Sciatic nerve (tissue), 2 donors: ENCODE measurements at regions not wholly inside any gene's neighbourhood (a gene's known extent, or its start where the extent isn't known, plus 50 kb on each side); places are given as distances from the start of the nearest gene placed in this dataset.

Experiments used
- ATAC-seq: fragments of 200-7000 bp; cut with Tn5 transposase; one replicate; pipeline ENCODE4 v1.9.1; 2020; ENCODE audit warnings: mild to moderate bottlenecking, moderate library complexity
- DNase-seq: peaks from one replicate; pipeline ENCODE4 v3.0.0-alpha.2; 2020; ENCODE audit warnings: low spot score
- intact Hi-C: fragments of 100-400 bp; cut with DNase I; formaldehyde crosslinking; loops from one replicate; pipeline ENCODE4 v1.14.2; 2022
- donor health status: DM: no; HTN: no; CAD: no.
- donor health status: DM: no; HTN: no; CAD: no.

DNA sequence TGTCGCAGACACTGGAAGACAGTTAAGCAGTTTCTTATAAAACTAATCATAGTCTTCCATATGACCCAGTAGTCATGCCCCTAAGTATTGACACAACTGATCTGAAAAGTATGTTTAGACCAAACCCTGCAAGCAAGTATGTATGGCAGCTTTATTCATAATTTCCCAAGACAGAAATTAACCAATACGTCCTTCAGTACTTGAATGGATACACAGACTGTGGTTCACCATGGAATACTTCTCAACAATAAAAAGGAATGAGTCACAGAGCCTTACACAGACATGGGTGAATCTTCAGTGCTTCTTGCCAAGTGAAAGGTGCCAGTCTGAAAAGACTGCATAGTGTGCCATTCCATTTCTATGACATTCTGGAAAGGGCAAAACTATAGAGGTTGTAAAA is 50.2 kb upstream of the AKR1E2 start:
- intact Hi-C loops: no loop called here
- ATAC-seq (no peak), DNase-seq (no peak)

DNA sequence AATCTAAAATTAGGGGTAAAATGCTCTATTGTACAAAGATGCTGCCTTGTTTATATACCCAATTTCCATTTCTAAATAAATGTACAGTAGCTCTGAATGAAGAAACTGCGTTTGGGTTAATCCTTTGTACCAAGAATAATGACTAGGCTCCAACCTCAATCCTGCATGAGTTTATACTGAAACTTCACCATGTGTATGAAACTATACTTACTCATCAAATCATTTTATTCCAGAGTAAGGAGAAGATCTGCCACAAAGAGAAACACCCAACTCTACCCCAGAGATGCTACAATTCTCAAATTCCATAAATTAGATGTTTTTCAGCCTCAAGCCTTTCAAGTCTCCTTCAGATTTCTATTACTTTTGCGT is 53.8 kb upstream of the AKR1E2 start:
- no peak for ATAC-seq
- no peak for DNase-seq
- intact Hi-C loops: no loop called here

DNA sequence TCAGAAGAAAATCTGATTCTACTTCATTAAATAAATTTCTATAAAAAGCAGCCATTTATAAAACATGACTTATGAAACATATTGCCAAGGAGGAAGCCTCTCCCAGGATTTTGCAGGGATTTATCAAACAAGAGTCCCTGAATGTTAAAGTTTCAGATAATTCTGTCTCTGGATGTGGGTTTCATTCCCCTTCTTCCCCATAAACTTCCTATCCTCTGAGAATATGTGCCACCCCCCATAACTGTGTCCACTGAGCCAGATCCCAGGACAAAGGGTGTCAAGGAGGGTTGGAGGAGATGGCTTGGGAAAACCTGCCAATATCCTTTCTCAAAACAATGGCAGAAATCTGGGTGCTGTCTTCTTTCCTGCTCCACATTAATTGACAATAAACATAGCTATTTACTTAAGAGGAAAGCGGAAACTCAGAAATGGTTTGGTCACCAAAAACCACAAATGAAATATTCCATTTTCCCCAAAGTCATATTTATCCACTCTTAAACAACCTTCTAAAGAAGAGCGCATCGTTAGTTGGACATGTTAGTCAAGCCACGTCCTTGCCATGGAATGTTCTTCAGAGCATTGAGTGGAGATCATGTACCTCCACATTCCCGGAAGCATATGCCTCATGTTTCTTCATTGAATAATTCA is 54.3 kb upstream of the AKR1E2 start:
- DNase-seq: no peak
- no peak for ATAC-seq
- intact Hi-C loops: no loop called here

DNA sequence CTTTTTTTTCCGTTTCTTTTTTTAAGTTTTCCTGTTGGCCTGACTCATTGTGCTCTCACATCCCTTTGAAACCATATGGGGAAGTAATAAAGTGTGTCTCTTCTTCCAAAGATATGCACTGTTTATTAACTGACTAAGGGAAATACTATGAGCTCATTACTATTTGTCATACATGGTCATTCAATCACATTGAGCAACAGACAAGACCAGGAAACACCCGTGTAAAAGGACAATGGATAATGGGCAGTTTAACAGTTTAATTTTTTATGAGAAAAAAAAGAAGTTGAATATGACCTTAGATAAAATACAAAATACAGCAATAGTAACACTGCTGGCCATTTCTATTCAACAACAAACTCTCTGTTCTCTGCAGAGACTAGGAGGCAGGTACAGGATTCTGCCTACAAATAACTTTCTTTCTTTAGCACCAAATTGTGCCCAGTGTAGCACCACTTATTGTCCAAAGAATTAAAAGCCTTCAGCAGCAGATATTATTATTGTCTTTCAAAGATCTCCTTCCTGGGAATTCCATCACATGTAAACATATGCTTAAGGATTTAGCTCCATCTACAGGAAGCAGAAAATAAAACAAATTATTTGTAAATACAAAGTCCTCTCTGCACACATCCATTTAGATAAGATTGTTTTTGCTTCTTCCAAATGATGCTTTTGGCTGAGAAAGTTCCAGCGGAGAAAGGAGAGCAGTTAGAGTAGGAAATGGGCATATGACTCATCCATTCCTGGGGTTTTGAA is 55.0 kb upstream of the AKR1E2 start:
- ATAC-seq: peak; percentile 85

DNA sequence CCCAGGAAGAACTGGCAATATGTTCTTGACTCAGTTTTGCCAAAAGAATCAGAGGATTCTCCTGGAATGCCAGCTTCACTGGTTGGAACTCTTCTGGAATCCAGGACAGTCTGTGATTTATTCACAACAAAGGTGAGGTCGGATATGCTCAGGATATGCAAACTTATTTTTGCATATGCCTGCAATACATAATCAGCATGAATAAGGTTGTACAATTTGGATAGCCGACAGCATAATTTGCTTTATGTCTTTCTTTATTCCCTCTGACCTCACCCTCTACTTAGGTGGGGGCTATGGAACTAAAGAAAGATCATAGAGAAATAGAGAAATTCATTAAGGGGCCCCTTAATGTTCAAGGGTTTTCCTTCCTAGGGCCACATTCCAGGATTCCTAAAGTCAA is 57.6 kb upstream of the AKR1E2 start:
- DNase-seq (no peak), ATAC-seq (no peak)
- intact Hi-C loops: loop anchor here (5.0 kb wide), 2 partner anchors 981 to 1531 kb away; partner anchors contain the start of gene KLF6

More for the DNA sequence above, 55.0 kb upstream of the AKR1E2 start:
- no peak for DNase-seq
- intact Hi-C loops: no loop called here

DNA sequence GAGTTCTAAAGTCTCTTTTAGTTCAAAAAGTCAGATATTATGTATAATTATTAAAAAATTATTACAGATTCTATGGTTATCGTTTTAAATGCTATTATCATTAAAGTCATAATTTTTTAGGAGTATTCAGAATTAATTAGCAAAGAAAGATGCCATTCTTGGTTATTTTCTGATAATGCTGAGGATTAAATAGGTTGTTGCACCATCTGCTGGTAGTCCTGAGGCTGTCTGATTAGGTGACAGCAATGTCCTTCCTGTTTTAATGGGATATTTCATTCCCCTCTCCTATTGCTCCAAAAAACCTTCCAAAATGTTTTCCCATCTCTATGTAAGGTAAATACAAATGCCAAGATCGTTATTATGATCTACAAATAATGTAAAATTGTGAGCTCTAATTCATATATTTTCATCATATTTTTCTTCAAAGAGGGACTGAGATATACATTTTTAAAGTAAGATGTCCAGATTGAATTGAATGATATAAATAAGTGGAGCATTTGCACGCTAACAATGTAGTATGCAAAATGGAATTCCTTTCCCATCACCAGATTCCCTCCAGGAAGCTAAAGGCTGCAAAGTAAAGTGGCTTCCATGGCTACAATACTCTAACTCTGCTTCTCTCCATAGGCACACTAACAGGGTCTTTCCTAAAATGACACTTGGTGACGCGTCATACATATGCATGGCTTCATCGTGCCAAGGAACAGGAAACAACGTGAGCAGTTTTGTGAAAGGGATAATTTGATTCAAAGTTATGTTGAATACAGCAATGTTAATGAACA is 58.8 kb upstream of the AKR1E2 start:
- DNase-seq (no peak), ATAC-seq (peak; percentile 73)
- intact Hi-C loops: loop anchor here (5.0 kb wide), 2 partner anchors 980 to 1530 kb away; partner anchors contain the start of gene KLF6

DNA sequence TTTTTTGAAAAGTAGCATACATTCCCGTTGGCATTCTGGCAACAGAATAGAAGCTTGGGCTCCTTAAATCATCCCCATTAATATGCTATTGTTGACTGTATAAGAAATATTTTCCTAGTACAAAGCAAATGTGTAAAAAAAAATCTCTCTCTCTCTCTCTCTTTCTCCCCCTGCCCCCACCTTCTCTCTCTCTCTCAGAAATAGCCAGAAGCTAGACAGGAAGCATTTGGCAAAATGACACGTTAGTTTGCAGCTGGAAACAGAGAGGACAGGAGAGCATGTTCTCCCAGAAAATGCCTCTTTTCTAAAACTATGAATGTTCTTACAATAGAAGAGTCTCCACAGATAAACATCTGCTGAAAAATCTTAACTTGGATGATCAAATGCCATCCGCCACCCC is 59.6 kb upstream of the AKR1E2 start:
- intact Hi-C loops: loop anchor here (5.0 kb wide), 2 partner anchors 979 to 1529 kb away; partner anchors contain the start of gene KLF6
- ATAC-seq: no peak
- no peak for DNase-seq

DNA sequence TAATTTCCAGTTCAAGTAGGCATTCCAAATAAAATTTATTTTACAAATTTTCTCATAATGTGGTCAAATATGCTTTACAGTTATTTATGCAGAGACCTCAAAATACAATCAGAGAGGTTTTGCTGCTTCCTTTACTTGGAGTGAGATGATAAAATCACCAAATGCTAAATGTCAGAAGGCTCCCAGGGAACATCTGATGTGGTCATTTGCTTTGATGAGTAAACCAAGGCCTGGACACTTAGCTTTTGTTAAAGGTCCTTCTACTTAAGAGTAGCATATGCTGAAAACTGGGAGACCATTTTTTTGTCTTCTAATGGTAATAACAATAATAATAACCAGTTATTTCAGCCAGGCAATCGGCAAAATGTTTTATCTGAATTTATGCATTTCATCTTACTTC is 60.6 kb upstream of the AKR1E2 start:
- intact Hi-C loops: loop anchor here (5.0 kb wide), 2 partner anchors 978 to 1528 kb away; partner anchors contain the start of gene KLF6
- DNase-seq (no peak), ATAC-seq (no peak)

DNA sequence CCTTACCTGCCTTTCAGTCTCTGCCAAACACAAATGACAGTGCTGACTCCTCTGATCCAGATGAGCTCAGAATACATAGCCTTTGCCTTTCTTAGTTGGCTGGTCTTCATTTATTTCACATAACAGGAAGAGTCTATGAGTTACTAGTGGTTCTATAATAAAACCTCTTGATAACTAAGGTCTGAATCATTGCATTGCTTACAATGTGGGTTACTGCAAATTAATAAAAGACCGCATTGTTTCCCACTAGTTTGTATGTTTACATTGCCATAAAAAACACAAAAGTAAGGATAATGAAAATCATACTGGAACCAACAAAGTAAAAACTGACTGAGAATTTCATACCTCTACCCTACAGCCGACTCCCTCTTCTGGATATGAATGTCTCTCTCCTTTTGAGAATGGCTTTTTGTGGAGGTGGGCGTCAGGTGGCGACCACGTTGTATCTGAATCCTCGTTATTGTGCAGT is 62.0 kb upstream of the AKR1E2 start:
- DNase-seq: no peak
- no peak for ATAC-seq
- intact Hi-C loops: no loop called here

DNA sequence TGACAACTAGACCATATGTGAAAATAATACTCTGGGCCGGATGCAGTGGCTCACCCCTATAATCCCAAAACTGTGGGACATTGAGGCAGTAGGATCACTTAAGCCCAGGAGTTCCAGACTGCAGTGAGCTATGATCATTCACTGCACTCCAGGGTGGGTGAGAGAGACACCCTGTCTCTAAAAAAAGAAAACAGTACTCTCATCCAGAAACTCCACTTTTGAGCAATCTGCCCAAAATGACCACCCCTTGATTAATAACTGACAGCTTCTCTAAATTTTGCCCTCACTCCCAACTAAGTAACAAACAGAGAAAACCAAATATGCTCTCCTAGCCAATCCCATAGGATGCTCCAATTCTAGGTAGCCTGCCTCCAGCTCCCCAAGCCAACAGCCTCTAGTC is 62.5 kb upstream of the AKR1E2 start:
- ATAC-seq (no peak), DNase-seq (no peak)
- intact Hi-C loops: no loop called here

DNA sequence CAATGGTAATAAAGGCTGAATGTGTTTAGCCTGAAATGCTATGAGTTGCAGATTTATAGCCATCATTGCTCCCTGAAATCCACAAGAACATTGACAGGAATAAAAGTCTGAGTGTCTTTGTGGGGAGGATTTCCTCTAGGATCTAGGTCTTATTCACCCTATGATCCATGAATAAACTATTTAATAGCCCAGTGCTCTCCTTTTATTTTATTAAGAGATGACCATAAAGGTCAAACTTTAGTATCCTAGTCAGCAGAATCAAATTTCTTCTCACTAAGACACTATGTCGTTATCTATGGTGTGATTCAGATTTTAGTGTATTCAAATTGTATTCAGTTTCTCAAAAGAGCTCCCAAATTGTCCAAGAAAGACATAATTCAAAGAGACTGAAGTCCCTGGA is 67.8 kb upstream of the AKR1E2 start:
- ATAC-seq: no peak
- intact Hi-C loops: no loop called here
- DNase-seq: no peak

DNA sequence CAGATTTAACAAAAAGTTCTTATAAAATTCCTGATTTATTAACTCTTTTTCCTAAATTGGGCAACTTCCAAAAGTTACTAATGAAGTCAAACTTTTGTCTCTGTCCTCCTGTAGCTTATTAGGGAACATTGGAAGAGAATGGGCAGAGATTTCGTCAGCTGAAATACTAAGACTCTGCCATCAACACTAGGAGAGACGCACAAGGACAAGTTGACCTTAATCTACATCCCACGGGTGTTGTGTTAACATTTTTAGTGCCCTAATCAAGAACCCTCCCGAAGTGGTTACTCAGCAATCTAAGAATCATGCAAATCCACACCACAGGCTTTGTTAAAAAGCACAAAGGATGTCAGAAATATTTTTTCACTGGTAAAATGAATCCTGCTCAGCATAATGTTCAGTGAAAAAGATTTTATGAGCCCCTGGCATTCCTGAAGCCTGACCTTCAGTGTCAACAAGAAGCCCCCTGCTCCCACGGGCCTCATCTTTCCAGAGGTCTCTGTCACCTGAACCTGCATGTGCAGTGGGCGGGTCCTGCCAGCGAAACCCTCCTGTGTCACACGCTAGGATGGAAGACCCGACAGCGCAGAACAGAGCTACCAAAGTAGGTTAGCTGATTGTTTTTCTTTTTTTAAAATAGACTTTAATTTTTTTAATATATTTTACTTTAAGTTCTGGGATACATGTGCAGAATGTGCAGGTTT is 70.6 kb upstream of the AKR1E2 start:
- intact Hi-C loops: no loop called here
- no peak for DNase-seq
- no peak for ATAC-seq

DNA sequence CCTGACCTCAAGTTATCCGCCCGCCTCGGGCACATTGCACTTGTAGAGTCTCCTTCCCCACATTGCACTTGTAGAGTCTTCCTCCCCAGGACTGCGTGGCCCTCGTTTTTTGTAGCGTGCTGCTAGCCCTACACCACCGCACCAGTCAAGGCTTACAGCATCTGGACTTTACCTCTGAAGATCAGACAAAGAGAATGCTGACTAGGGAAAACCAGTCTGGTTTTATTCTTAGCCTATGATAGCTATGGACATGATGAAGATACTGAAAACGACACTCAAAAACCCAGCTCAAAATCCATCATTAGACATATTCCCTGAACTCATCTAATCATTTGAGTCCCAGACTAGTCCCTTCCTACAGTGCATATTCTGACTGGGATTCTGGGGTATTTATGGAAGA is 71.9 kb upstream of the AKR1E2 start:
- intact Hi-C loops: no loop called here
- DNase-seq: no peak
- ATAC-seq: no peak

DNA sequence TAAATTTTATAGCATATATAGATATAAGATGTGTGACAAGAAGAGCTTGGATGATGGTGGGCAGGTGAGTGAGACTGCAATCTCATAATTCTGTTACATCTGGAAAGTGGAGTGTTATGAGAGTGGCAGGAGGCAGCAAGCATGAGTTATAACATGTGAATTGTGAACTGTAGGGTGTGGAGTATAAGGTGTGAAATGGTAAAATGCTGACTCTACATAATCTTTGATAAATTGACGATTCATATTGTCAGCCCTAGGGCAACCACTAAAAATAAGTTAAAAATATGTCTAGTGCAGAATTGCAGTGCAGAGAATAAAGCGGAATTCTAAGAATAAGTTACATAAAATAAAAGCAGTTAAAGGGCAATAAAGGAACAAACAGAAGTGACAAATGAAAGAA is 74.8 kb upstream of the AKR1E2 start:
- ATAC-seq: no peak
- no peak for DNase-seq

DNA sequence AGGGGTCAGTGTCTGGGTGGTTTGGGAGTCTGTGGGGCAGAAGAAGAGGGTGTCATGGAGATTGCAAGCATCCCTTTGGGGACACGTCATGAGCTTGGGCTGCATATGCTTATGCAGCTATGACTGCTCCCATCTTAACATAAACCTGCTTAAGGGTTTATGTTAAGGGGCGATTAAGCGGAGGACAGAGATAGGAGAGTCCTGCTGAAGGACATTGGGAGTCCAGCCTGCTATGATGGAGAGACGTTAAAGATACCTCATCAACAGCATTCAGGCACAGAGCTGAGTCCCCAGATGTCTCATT is 76.8 kb upstream of the AKR1E2 start:
- DNase-seq (no peak), ATAC-seq (no peak)
- intact Hi-C loops: no loop called here

More for the DNA sequence above, 74.8 kb upstream of the AKR1E2 start:
- intact Hi-C loops: no loop called here

DNA sequence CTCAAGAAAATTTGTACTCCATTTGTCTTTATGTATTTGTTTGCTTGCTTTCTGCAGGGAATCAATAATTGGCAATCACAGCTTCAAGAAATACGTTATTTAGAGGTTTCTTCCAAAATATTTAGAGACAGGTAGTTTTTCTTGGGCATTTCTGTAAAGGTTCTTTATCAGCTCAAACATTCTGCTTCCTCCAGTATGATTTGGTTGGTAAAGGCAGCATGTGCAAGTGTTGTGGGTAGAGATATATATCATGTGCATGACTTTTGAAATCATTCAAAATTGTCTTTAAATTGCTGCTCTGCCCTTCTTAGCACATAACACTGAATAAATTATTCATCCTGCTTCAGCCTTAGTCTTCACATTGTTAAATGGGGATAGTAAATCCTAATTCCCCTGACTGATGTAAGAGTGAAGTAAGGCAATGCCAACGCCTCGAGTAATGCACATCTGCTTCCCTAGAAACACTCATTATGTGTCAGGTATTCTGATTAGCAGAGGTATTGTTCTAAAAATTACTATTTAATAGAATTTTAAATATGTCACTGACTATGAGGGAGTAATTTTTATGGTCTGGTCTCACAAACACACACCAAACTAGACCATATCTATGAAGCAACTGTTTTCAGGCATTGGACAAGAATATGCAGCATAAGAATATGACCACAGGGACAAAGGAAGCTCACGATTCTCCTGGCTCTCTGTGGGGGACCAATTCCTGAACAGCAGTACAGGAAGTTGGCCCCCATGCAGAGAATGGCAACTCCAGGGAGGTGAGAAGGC is 77.3 kb upstream of the AKR1E2 start:
- intact Hi-C loops: no loop called here
- no peak for ATAC-seq
- DNase-seq: no peak

DNA sequence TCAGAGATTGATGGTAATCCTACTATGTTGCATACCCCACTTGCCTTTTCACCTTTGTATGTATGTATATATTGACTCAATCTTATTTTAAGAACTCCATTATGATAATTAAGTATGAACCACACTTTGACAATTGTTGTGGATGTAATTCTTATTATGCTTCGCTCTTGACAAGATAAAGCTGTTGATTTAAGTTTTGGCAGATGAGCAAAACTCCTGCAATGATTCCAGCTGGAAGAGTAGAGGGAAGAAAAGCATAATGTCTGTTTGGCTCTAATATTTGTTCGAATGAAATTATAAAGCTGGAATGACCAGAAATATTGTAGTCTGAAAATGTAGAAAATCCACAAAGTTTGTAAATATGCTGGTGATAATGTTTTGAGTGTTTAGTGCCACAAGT is 83.8 kb upstream of the AKR1E2 start:
- no peak for ATAC-seq

DNA sequence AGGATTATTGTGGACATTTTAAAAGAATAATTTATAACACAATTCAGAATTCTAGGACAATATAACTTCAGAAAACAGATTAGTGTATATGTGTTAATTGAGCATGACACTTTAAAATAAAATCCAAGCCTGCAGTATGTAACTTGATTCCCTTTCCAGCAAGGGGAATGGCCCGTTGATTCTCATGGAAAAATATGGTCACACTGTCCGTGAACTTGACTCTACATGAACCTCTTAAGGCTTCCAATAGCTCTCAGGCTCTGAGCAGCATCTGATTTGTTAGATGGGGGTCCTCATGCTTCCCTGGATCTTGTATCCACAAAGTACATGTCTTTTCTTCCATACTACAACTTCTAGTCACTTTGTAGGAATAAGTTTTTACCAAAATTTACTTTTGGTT is 85.5 kb upstream of the AKR1E2 start:
- ATAC-seq (no peak), DNase-seq (no peak)
- intact Hi-C loops: no loop called here

More for the DNA sequence above, 83.8 kb upstream of the AKR1E2 start:
- intact Hi-C loops: no loop called here
- no peak for DNase-seq

DNA sequence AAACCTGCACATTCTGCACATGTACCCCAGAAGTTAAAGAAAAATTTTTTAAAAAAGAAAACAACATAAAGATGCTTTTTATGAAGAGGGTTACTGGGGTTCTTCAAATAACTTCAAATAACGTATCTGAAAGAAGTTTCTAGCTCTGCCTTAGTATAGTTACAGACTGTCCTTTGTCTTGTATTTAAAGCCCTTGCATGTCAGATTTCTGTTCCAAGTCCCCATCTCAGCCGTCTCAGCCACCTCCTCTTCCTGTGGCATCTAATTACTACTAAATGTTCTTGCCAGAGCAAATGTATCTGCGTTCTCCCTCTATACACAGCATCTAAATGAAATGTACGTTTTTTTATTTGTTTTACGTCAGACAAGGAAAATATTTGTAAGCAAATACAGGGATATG is 89.4 kb upstream of the AKR1E2 start:
- intact Hi-C loops: no loop called here

More for the DNA sequence above, 89.4 kb upstream of the AKR1E2 start:
- ATAC-seq (no peak), DNase-seq (no peak)
